ENCODE measurements at regions not wholly inside any gene's neighbourhood (a gene's known extent, or its start where the extent isn't known, plus 50 kb on each side); places are given as distances from the start of the nearest gene placed in this dataset.
"Not testable (repeated sequence)": the region's sequence is repeated elsewhere in the genome, so short reads cannot be mapped to it uniquely, and the experiment has no call there.

- DNase-seq (ENCODE audit: low read depth in 2 of 2) = no peak
These were observed 233.9 kb downstream of the TLR4 start for GRCh38 chr9:117938086-117938485.

- DNase-seq (ENCODE audit: low read depth in 2 of 2) = no peak
These were observed 234.7 kb downstream of the TLR4 start for GRCh38 chr9:117938896-117939295.

GRCh38 chr9:117944750-117945149 lies 240.5 kb downstream of the TLR4 start:
- not testable (repeated sequence) for DNase-seq (ENCODE audit: low read depth in 2 of 2)

- DNase-seq (ENCODE audit: low read depth in 2 of 2) = no peak
These were observed 241.1 kb downstream of the TLR4 start for GRCh38 chr9:117945286-117945685.

GRCh38 chr9:117951127-117951526 lies 246.9 kb downstream of the TLR4 start:
- no peak for DNase-seq (ENCODE audit: low read depth in 2 of 2)

- DNase-seq (ENCODE audit: low read depth in 2 of 2) = no peak
These were observed 248.4 kb downstream of the TLR4 start for GRCh38 chr9:117952581-117952980.

- no peak for DNase-seq (ENCODE audit: low read depth in 2 of 2)
These were observed 253.1 kb downstream of the TLR4 start for GRCh38 chr9:117957267-117957666.

GRCh38 chr9:117958726-117959125 lies 254.5 kb downstream of the TLR4 start:
- DNase-seq (ENCODE audit: low read depth in 2 of 2) = no peak

GRCh38 chr9:117963493-117964090 lies 259.4 kb downstream of the TLR4 start:
- DNase-seq (ENCODE audit: low read depth in 2 of 2) = no peak

- no peak for DNase-seq (ENCODE audit: low read depth in 2 of 2)
These were observed 266.3 kb downstream of the TLR4 start for GRCh38 chr9:117970276-117971050.

GRCh38 chr9:117974108-117974507 lies 269.9 kb downstream of the TLR4 start:
- no peak for DNase-seq (ENCODE audit: low read depth in 2 of 2)

- no peak for DNase-seq (ENCODE audit: low read depth in 2 of 2)
These were observed 275.7 kb downstream of the TLR4 start for GRCh38 chr9:117979914-117980313.

GRCh38 chr9:117987945-117988344 lies 283.7 kb downstream of the TLR4 start:
- no peak for DNase-seq (ENCODE audit: low read depth in 2 of 2)

- DNase-seq (ENCODE audit: low read depth in 2 of 2) = no peak
These were observed 287.8 kb downstream of the TLR4 start for GRCh38 chr9:117992006-117992405.

GRCh38 chr9:118000581-118000980 lies 296.4 kb downstream of the TLR4 start:
- no peak for DNase-seq (ENCODE audit: low read depth in 2 of 2)

GRCh38 chr9:118003240-118003639 lies 299.0 kb downstream of the TLR4 start:
- no peak for DNase-seq (ENCODE audit: low read depth in 2 of 2)

- DNase-seq (ENCODE audit: low read depth in 2 of 2) = no peak
These were observed 304.0 kb downstream of the TLR4 start for GRCh38 chr9:118008246-118008645.

GRCh38 chr9:118009614-118010013 lies 305.4 kb downstream of the TLR4 start:
- DNase-seq (ENCODE audit: low read depth in 2 of 2) = no peak

GRCh38 chr9:118017607-118018122 lies 313.5 kb downstream of the TLR4 start:
- DNase-seq (ENCODE audit: low read depth in 2 of 2) = no peak

GRCh38 chr9:118023644-118024043 lies 319.4 kb downstream of the TLR4 start:
- peak; percentile 17 to 49 for DNase-seq (ENCODE audit: low read depth in 2 of 2)

- no peak for DNase-seq (ENCODE audit: low read depth in 2 of 2)
These were observed 324.0 kb downstream of the TLR4 start for GRCh38 chr9:118028225-118028624.

GRCh38 chr9:118029425-118029824 lies 325.2 kb downstream of the TLR4 start:
- no peak for DNase-seq (ENCODE audit: low read depth in 2 of 2)

GRCh38 chr9:118034701-118035100 lies 330.5 kb downstream of the TLR4 start:
- DNase-seq (ENCODE audit: low read depth in 2 of 2) = no peak
